ENCODE measurements at regions not wholly inside any gene's neighbourhood (a gene's known extent, or its start where the extent isn't known, plus 50 kb on each side); places are given as distances from the start of the nearest gene placed in this dataset.

DNA sequence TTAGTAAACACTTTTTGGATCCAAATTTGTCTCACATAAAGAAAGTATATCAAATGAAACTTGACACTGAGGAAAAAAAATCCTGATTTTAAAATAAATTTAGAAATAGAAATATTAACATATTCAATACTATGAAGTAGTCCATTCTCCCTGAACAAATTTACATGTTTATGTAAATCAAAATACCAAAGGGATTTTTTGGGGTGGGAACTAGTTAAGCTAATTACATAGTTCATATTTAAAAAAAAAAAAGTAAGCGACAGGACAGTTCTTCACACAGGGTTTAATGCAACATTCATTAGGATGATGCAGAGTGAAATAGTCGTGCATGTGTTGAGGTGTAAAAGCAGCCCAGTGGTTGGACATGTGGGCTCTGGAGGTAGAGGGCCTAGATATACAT is 433.5 kb upstream of the B3GALT2 start:
- no peak for DNase-seq

DNA sequence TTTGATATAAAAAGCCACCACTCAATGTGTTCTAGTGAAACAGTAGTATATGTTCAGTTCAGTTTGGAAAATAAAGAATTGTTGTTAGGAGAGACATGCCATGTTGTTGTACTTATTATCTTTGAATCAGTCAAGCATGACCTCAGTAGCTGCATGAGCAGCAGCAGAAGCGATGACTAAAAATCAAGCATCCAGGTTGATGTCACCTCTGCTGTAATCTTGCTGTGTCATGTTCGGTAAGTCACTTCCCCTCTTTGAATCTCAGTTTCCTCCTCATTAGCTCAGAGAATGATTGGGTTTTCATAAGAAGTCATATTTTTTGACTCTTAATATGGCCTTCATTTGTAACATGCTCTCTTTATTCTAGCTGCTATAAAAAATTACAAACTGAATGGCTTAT is 428.4 kb upstream of the B3GALT2 start:
- DNase-seq, result peak; percentile 53

- no peak for DNase-seq
These were observed 427.9 kb upstream of the B3GALT2 start for GRCh38 chr1:193614275-193614674.

DNA sequence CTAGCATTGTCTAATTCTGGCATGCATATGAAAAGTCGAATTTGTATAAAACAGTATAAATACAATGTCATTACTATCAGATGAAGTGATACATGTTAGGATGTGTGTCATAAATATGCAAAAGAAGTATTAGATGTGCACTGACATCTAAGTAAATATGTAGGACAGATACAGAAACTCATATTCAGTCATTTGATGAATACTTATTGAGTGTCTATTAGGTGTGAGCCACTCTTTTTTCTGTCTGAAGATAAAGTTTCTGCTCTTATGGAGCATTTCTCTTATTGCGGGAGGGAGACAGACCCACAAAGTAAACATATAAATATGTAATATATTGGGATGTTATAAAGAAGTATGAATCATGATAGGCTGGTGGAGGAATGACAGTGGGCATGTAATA is 426.6 kb upstream of the B3GALT2 start:
- DNase-seq, result no peak

GRCh38 chr1:193609592-193609991 is 423.2 kb upstream of the B3GALT2 start:
- DNase-seq, result no peak

GRCh38 chr1:193607787-193608186 is 421.4 kb upstream of the B3GALT2 start:
- no peak for DNase-seq

DNA sequence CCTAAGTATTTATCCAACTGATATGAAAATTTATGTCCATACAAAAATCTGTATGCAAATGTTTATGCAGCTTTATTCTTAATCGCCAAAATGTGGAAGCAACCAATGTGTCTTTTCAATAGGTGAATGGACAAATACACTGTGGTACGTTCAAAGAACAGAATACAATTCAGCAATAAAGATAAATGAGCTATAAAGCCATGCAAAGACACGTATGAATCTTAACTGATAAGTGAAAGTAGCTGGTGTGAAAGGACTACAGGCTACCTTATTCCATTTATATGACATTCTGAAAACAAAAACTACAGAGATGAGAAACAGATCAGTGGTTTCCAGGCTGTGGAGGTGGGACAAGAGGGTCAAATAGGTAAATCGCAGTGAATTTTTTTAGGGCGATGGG is 419.6 kb upstream of the B3GALT2 start:
- no peak for DNase-seq

DNA sequence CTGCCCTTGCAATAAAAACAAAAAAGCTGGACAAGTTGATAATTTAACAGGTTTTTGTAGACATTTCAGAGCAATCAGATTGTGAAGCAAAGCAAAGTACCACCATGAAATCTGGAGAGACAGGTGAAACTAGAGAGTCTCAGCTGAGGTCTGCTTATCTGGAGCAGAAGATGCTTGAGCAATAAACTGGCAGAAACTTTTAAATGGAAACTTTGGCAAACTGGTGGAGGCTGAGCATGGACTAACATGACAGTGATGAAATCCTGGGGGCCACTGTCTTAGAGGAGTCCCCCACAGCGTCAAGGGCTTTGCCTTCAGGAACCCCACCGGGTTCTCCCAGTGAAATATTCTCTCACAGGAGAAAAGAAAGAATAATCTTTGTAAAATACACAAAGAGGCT is 416.3 kb upstream of the B3GALT2 start:
- DNase-seq, result no peak

GRCh38 chr1:193593147-193593885 is 406.9 kb upstream of the B3GALT2 start:
- DNase-seq, result no peak

DNA sequence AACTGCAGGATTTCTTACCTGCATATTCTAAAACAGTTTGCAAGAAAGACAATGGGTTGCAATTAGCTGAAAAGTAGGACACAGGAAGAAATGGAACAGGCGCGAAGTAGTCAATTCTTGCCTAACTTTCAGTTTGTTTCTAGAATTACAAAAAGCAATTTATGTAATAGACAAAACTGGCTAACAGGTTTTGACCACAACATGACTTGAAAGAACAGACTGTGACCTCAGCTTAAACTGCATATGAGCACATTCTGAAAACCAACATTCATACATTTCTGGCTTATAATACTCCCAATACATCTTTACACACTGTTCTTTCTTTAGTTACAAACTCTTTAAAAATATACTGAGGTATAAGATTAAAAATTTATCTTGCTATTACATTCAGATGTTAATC is 405.9 kb upstream of the B3GALT2 start:
- peak; percentile 51 for DNase-seq

DNA sequence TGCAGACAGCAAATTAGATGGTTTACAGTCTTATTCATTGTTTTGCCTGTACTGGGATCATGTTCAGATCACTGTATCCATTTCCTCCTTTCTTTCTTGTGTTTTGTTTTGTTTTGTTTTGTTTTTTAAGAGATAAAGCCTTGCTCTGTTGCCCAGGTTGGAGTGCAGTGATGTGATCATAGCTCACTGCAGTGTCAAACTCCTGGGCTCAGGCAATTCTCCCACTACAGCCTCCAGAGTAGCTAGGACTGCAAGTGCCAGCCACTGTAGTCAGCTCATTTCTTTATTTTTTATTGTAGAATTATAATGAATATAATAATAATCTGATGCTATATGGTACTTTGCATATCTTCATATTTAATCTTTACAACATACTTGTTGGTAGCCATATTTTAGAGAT is 403.7 kb upstream of the B3GALT2 start:
- DNase-seq, result no peak

- no peak for DNase-seq
These were observed 403.2 kb upstream of the B3GALT2 start for GRCh38 chr1:193589597-193590040.

GRCh38 chr1:193588311-193589082 is 402.1 kb upstream of the B3GALT2 start:
- no peak for DNase-seq

- no peak for DNase-seq
These were observed 398.4 kb upstream of the B3GALT2 start for GRCh38 chr1:193584731-193585239.

DNA sequence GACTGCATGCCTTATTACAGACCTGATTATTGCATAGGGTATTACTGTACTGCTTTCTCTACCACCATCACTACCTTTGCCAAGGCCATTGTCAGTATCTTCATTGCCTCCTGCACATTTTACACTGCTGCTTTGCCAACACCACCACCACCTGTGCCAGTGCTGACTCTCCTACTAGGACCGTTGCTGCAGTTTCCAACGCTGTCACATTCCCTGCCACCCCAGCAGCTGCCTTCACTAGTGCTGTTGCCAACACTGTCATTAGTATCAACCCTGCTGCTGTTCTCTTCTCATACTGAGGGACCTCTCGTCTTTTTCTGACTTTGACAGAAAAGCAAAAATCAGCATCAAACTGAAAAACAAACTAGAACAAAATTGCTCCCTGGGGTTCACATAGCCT is 394.9 kb upstream of the B3GALT2 start:
- no peak for DNase-seq

- DNase-seq, result no peak
These were observed 394.0 kb upstream of the B3GALT2 start for GRCh38 chr1:193580419-193580818.

- DNase-seq, result no peak
These were observed 392.9 kb upstream of the B3GALT2 start for GRCh38 chr1:193579323-193579722.

- no peak for DNase-seq
These were observed 388.5 kb upstream of the B3GALT2 start for GRCh38 chr1:193574913-193575312.

- no peak for DNase-seq
These were observed 383.5 kb upstream of the B3GALT2 start for GRCh38 chr1:193569983-193570269.

DNA sequence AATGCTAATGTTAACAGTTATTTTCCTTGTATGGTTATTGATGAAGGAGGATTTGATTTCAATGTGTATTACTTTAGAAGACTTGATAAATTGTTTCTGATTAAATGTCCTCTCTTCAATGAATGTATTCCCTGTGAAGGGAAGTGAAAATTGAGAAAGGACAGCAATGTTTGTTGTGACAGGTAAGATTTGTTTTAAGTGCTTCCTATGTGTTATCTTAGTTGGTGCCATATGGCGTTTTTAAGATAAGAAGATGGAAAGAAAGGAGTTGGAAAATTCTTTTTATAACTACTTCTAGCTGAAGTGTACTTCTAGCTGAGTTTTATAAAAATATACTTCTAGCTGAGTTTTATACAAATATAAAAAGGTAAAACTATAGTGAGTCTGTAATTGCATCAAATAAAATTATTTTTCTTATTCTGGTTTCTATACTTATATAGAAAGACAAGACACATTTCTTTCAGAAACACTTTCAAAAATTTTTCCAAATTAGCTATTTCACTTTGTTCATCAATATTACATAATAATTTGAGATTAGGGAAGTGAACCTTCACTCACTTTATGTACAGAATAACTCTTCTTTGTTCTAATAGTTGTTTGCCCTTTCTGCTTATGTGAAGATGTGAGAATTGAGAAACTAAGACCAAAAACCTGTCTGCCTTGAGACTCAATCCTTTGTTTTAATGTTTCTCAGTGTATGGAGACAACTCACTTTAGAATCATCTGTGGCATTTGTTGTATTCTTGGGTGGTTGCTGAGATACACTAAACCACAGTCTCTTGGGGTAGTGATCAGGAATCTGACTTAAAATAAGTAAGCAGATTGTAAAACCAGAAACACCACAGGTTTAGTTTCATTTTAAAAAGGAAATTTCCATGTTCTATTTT is 382.9 kb upstream of the B3GALT2 start:
- DNase-seq, result peak; percentile 53

- DNase-seq, result no peak
These were observed 382.1 kb upstream of the B3GALT2 start for GRCh38 chr1:193568512-193568911.

DNA sequence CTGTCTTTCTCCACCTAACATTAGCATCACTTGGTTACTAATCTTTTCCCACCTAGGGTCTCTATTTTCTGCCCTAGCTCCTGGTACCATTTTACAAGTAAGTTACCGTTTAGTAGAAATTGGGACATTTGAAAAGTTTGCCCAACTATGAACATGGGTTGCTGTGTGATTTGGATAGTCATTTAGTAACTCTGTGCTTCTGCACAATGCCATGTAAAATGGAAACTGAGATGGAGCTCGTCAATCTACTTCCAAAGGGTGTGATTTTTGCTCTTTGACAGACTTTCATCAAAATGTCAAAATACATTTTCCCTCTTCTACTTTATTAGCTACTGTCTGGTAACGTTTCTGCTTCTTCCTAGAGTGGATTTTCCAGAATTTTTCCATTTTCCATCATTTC is 381.5 kb upstream of the B3GALT2 start:
- peak; percentile 48 for DNase-seq

DNA sequence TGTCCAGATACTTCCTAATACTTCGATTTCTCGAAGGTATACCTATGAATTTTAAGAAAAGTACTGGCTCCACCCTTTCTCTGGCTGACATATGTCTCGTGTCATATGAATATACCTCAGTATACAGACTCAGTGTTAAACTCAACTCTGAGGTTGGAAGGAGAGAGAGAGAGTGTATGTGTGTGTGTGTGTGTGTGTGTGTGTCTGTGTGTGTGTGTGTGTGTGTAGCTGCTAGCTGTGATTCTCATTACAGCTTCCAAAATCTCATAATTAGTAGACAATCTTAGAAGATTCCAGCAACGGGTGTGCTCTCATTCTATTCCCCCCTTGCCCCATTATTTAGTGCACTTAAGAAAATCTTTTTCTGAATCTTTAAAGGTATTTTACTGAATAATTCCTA is 380.3 kb upstream of the B3GALT2 start:
- DNase-seq, result no peak

Data from activated CD4-positive, alpha-beta T cell treated with anti-CD3 and anti-CD28 coated beads, Interleukin-10, Interleukin-2, amounts not matched to agents 100 ng/mL and 50 ng/mL, durations not matched to agents 16 hours and 8 hours (primary cell).